Kidney (tissue), 13 donors: ENCODE measurements at regions not wholly inside any gene's neighbourhood (a gene's known extent, or its start where the extent isn't known, plus 50 kb on each side); places are given as distances from the start of the nearest gene placed in this dataset.
A peak's percentile ranks its signal among the peaks of the same experiment; 100 is the strongest.

ENCODE experiments used
- DNase-seq, 5 donors: peaks; one replicate each; pipeline ENCODE4 v3.0.0-alpha.2; 2013 to 2020
- FAIRE-seq: peaks from 2 replicates; lab custom pipeline; 2012; peaks lifted over from hg19 to GRCh38; lab: Jason Lieb, UNC
- H3K27ac ChIP-seq, 2 donors: one replicate each; pipeline ENCODE4 v1.7.0; 2013; ENCODE audit warnings: low read depth in 2 of 2, low read length in 2 of 2, inconsistent platforms in 1 of 2
- H3K27me3 ChIP-seq: one replicate; pipeline ENCODE4 v1.7.1; 2013; ENCODE audit warnings: low read length, inconsistent platforms; ENCODE audit not compliant: control insufficient read depth, insufficient read depth
- H3K36me3 ChIP-seq, 3 donors: one replicate each; pipeline versions ENCODE4 v1.7.0 to v1.7.1; 2013; ENCODE audit warnings: low read length in 3 of 3, control low read depth in 1 of 3, inconsistent platforms in 1 of 3; ENCODE audit not compliant: insufficient read depth in 3 of 3, control insufficient read depth in 2 of 3
- H3K4me1 ChIP-seq, 3 donors: one replicate each; pipeline versions ENCODE4 v1.7.0 to v1.7.1; 2013; ENCODE audit warnings: low read length in 3 of 3, inconsistent platforms in 1 of 3, low read depth in 1 of 3; ENCODE audit not compliant: control insufficient read depth in 2 of 3, insufficient read depth in 2 of 3
- H3K4me3 ChIP-seq, 3 donors: one replicate each; pipeline versions ENCODE4 v1.7.0 to v1.8.1; 2013; ENCODE audit warnings: low read length in 3 of 3, control low read depth in 1 of 3, inconsistent platforms in 1 of 3
- H3K9ac ChIP-seq, 3 donors: one replicate each; pipeline versions ENCODE4 v1.7.0 to v1.7.1; 2013; ENCODE audit warnings: low read length in 3 of 3, control low read depth in 1 of 3, inconsistent platforms in 1 of 3
- H3K9me3 ChIP-seq, 3 donors: one replicate each; pipeline versions ENCODE4 v1.7.0 to v1.7.1; 2013; ENCODE audit warnings: low read length in 3 of 3, control low read depth in 1 of 3, inconsistent platforms in 1 of 3; ENCODE audit not compliant: control insufficient read depth in 2 of 3, insufficient read depth in 1 of 3
- CTCF ChIP-seq: IDR thresholded peaks from 3 replicates; pipeline ENCODE4 v1.5.1; 2012; ENCODE audit warnings: mild to moderate bottlenecking, moderate library complexity, borderline replicate concordance; ENCODE audit not compliant: insufficient read depth; ENCODE audit errors: extremely low read depth
- intact Hi-C: fragments of 100-400 bp; cut with DNase I; formaldehyde crosslinking; loops from one replicate; pipeline ENCODE4 v1.11.1; 2022
- donor health status: control.
- donor health status: control.
- donor health status: control.
- donor health status: control.
- donor health status: control.
- donor health status: DM: yes; HTN: yes; CAD: no.
- donor health status: Normal renal cell carcinoma (clear cell type).

DNA sequence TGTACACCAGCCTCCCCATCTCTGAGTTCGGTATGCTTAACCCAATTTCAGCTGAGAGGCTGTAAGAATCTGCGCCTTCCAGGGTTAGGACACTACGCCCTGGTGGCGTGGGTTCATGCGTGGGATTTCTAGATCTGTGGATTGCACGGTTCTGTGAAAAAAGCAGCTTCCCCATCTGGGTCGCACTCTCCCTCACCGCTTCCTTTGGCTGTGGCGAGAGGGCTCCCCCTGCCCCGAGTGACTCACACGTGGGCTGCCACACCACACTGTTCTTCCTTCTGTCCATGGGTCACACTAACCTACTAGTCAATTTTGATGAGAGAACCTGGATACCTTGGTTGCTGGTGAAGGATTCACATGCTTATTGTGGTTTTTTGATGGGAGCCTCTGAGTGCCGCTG lies 256.0 kb upstream of the MAF start:
- TF ChIP-seq CTCF: no peak
- H3K36me3 ChIP-seq: no peaks in the 10 kb centered on the region
- no peak for DNase-seq
- H3K9ac ChIP-seq: no peak overlapping the region
- peaks cover 0 to 13% (median 6%) of the 10 kb centered on the region in 3 donors for H3K9me3 ChIP-seq
- H3K4me3 ChIP-seq: no peak overlapping the region
- H3K27me3 ChIP-seq: no peaks in the 10 kb centered on the region
- H3K4me1 ChIP-seq: no peaks in the 10 kb centered on the region
- no peak overlapping the region for H3K27ac ChIP-seq
- intact Hi-C loops: no loop called here
- FAIRE-seq: no peak

GRCh38 chr16:79850348-79850747 lies 249.8 kb upstream of the MAF start:
- Histone ChIP-seq H3K27ac (no peak overlapping the region), H3K9ac (no peak overlapping the region), H3K9me3 (peaks cover 0 to 7% (median 2%) of the 10 kb centered on the region in 3 donors), H3K36me3 (no peaks in the 10 kb centered on the region), H3K4me1 (no peaks in the 10 kb centered on the region), H3K27me3 (no peaks in the 10 kb centered on the region), H3K4me3 (no peak overlapping the region)
- no peak for TF ChIP-seq CTCF
- FAIRE-seq (no peak), DNase-seq (no peak)
- intact Hi-C loops: no loop called here

GRCh38 chr16:79849119-79849518 lies 248.6 kb upstream of the MAF start:
- Histone ChIP-seq H3K4me1 (no peaks in the 10 kb centered on the region), H3K27ac (no peak overlapping the region), H3K9ac (no peak overlapping the region), H3K36me3 (no peaks in the 10 kb centered on the region), H3K4me3 (no peak overlapping the region), H3K27me3 (no peaks in the 10 kb centered on the region), H3K9me3 (no peaks in the 10 kb centered on the region)
- intact Hi-C loops: no loop called here
- FAIRE-seq (no peak), DNase-seq (peak in 4 of 5 donors; percentile 19 to 54 (median 35))
- no peak for TF ChIP-seq CTCF

DNA sequence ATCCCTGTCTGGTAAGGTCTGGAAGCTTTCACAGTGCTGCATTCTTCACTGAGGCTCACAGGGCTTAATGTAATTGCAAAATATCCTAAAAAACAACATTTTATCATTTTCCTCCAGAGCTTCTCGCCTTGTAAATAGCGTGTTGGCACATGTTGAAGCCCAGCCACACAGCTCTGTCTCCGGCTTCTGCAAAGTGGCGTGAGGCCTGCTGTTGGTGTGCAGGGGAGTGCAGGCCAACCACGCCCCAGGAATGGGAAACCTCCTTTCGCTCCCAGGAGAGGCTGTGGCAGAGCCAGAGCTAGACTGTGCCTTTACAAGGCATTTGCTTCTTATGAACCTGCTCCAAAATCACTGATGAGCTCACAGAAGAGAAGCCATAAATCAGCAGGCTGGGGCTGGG lies 248.2 kb upstream of the MAF start:
- DNase-seq: no peak
- no peaks in the 10 kb centered on the region for H3K27me3 ChIP-seq
- no peak overlapping the region for H3K9ac ChIP-seq
- TF ChIP-seq CTCF: no peak
- H3K36me3 ChIP-seq: no peaks in the 10 kb centered on the region
- H3K27ac ChIP-seq: no peak overlapping the region
- no peaks in the 10 kb centered on the region for H3K4me1 ChIP-seq
- no peak for FAIRE-seq
- intact Hi-C loops: no loop called here
- H3K4me3 ChIP-seq: no peak overlapping the region
- no peaks in the 10 kb centered on the region for H3K9me3 ChIP-seq
